ENCODE measurements at regions not wholly inside any gene's neighbourhood (a gene's known extent, or its start where the extent isn't known, plus 50 kb on each side); places are given as distances from the start of the nearest gene placed in this dataset.

- WGBS (ENCODE audit: insufficient coverage): 22% methylated on average over 1 of the region's 1 CpG
- H3K9me3 ChIP-seq (ENCODE audit: control insufficient read depth, insufficient read depth, low read length): no peaks in the 10 kb centered on the region
- no peaks in the 10 kb centered on the region for H3K27me3 ChIP-seq (ENCODE audit: control insufficient read depth, insufficient read depth, low read length)
- no peak overlapping the region for H3K4me3 ChIP-seq (ENCODE audit: low read depth, low read length)
- H3K36me3 ChIP-seq (ENCODE audit: control insufficient read depth, insufficient read depth, low read length): no peaks in the 10 kb centered on the region
- H3K27ac ChIP-seq (ENCODE audit: low read depth, low read length): no peak overlapping the region
- no peaks in the 10 kb centered on the region for H3K4me1 ChIP-seq (ENCODE audit: control insufficient read depth, insufficient read depth, low read length)
- no peak for DNase-seq (ENCODE audit: low read depth in 4 of 6, low spot score in 6 of 6)
These were observed 331.0 kb downstream of the STIM2 start for GRCh38 chr4:27191592-27191991.

GRCh38 chr4:27194599-27195176, 334.0 kb downstream of the STIM2 start:
- no peaks in the 10 kb centered on the region for H3K9me3 ChIP-seq (ENCODE audit: control insufficient read depth, insufficient read depth, low read length)
- no peaks in the 10 kb centered on the region for H3K36me3 ChIP-seq (ENCODE audit: control insufficient read depth, insufficient read depth, low read length)
- DNase-seq (ENCODE audit: low read depth in 4 of 6, low spot score in 6 of 6): no peak
- no peaks in the 10 kb centered on the region for H3K27me3 ChIP-seq (ENCODE audit: control insufficient read depth, insufficient read depth, low read length)
- H3K4me1 ChIP-seq (ENCODE audit: control insufficient read depth, insufficient read depth, low read length): no peaks in the 10 kb centered on the region
- no peak overlapping the region for H3K27ac ChIP-seq (ENCODE audit: low read depth, low read length)
- WGBS (ENCODE audit: insufficient coverage): 70% methylated on average over 1 of the region's 2 CpGs
- no peak overlapping the region for H3K4me3 ChIP-seq (ENCODE audit: low read depth, low read length)

- WGBS (ENCODE audit: insufficient coverage): no CpG with 5 or more reads among the region's 2 CpGs
- H3K27ac ChIP-seq (ENCODE audit: low read depth, low read length): no peak overlapping the region
- H3K9me3 ChIP-seq (ENCODE audit: control insufficient read depth, insufficient read depth, low read length): no peaks in the 10 kb centered on the region
- H3K27me3 ChIP-seq (ENCODE audit: control insufficient read depth, insufficient read depth, low read length): no peaks in the 10 kb centered on the region
- H3K4me1 ChIP-seq (ENCODE audit: control insufficient read depth, insufficient read depth, low read length): no peaks in the 10 kb centered on the region
- H3K4me3 ChIP-seq (ENCODE audit: low read depth, low read length): no peak overlapping the region
- no peaks in the 10 kb centered on the region for H3K36me3 ChIP-seq (ENCODE audit: control insufficient read depth, insufficient read depth, low read length)
- DNase-seq (ENCODE audit: low read depth in 4 of 6, low spot score in 6 of 6): no peak
These were observed 337.6 kb downstream of the STIM2 start for GRCh38 chr4:27198246-27198645.

GRCh38 chr4:27198971-27199370, 338.3 kb downstream of the STIM2 start:
- 83% methylated on average over 2 of the region's 2 CpGs for WGBS (ENCODE audit: insufficient coverage)
- Histone ChIP-seq H3K27ac (ENCODE audit: low read depth, low read length) (no peak overlapping the region), H3K27me3 (ENCODE audit: control insufficient read depth, insufficient read depth, low read length) (no peaks in the 10 kb centered on the region), H3K4me3 (ENCODE audit: low read depth, low read length) (no peak overlapping the region), H3K4me1 (ENCODE audit: control insufficient read depth, insufficient read depth, low read length) (no peaks in the 10 kb centered on the region), H3K9me3 (ENCODE audit: control insufficient read depth, insufficient read depth, low read length) (no peaks in the 10 kb centered on the region), H3K36me3 (ENCODE audit: control insufficient read depth, insufficient read depth, low read length) (no peaks in the 10 kb centered on the region)
- no peak for DNase-seq (ENCODE audit: low read depth in 4 of 6, low spot score in 6 of 6)

- Histone ChIP-seq H3K9me3 (ENCODE audit: control insufficient read depth, insufficient read depth, low read length) (no peaks in the 10 kb centered on the region), H3K27ac (ENCODE audit: low read depth, low read length) (no peak overlapping the region), H3K4me3 (ENCODE audit: low read depth, low read length) (no peak overlapping the region), H3K27me3 (ENCODE audit: control insufficient read depth, insufficient read depth, low read length) (no peaks in the 10 kb centered on the region), H3K4me1 (ENCODE audit: control insufficient read depth, insufficient read depth, low read length) (no peaks in the 10 kb centered on the region), H3K36me3 (ENCODE audit: control insufficient read depth, insufficient read depth, low read length) (no peaks in the 10 kb centered on the region)
- DNase-seq (ENCODE audit: low read depth in 4 of 6, low spot score in 6 of 6): no peak
These were observed 345.4 kb downstream of the STIM2 start for GRCh38 chr4:27206009-27206408.

- WGBS (ENCODE audit: insufficient coverage): 76% methylated on average over 2 of the region's 4 CpGs
- DNase-seq (ENCODE audit: low read depth in 4 of 6, low spot score in 6 of 6): peak in 1 of 6 donors; percentile 17
These were observed 350.3 kb downstream of the STIM2 start for GRCh38 chr4:27210956-27211355.

GRCh38 chr4:27214010-27214409, 353.4 kb downstream of the STIM2 start:
- Histone ChIP-seq H3K4me1 (ENCODE audit: control insufficient read depth, insufficient read depth, low read length) (no peaks in the 10 kb centered on the region), H3K36me3 (ENCODE audit: control insufficient read depth, insufficient read depth, low read length) (no peaks in the 10 kb centered on the region), H3K27ac (ENCODE audit: low read depth, low read length) (no peak overlapping the region), H3K9me3 (ENCODE audit: control insufficient read depth, insufficient read depth, low read length) (no peaks in the 10 kb centered on the region), H3K4me3 (ENCODE audit: low read depth, low read length) (no peak overlapping the region), H3K27me3 (ENCODE audit: control insufficient read depth, insufficient read depth, low read length) (no peaks in the 10 kb centered on the region)
- DNase-seq (ENCODE audit: low read depth in 4 of 6, low spot score in 6 of 6): no peak
- no CpG with 5 or more reads among the region's 3 CpGs for WGBS (ENCODE audit: insufficient coverage)

More at GRCh38 chr4:27210956-27211355, 350.3 kb downstream of the STIM2 start:
- Histone ChIP-seq H3K4me1 (ENCODE audit: control insufficient read depth, insufficient read depth, low read length) (no peaks in the 10 kb centered on the region), H3K9me3 (ENCODE audit: control insufficient read depth, insufficient read depth, low read length) (no peaks in the 10 kb centered on the region), H3K27me3 (ENCODE audit: control insufficient read depth, insufficient read depth, low read length) (no peaks in the 10 kb centered on the region), H3K36me3 (ENCODE audit: control insufficient read depth, insufficient read depth, low read length) (no peaks in the 10 kb centered on the region), H3K4me3 (ENCODE audit: low read depth, low read length) (no peak overlapping the region), H3K27ac (ENCODE audit: low read depth, low read length) (no peak overlapping the region)

GRCh38 chr4:27215220-27215826, 354.7 kb downstream of the STIM2 start:
- no peak overlapping the region for H3K27ac ChIP-seq (ENCODE audit: low read depth, low read length)
- H3K4me1 ChIP-seq (ENCODE audit: control insufficient read depth, insufficient read depth, low read length): no peaks in the 10 kb centered on the region
- H3K27me3 ChIP-seq (ENCODE audit: control insufficient read depth, insufficient read depth, low read length): no peaks in the 10 kb centered on the region
- no peaks in the 10 kb centered on the region for H3K36me3 ChIP-seq (ENCODE audit: control insufficient read depth, insufficient read depth, low read length)
- WGBS (ENCODE audit: insufficient coverage): 64% methylated on average over 4 of the region's 4 CpGs
- H3K4me3 ChIP-seq (ENCODE audit: low read depth, low read length): no peak overlapping the region
- no peaks in the 10 kb centered on the region for H3K9me3 ChIP-seq (ENCODE audit: control insufficient read depth, insufficient read depth, low read length)
- DNase-seq (ENCODE audit: low read depth in 4 of 6, low spot score in 6 of 6): no peak

GRCh38 chr4:27217261-27217769, 356.7 kb downstream of the STIM2 start:
- Histone ChIP-seq H3K9me3 (ENCODE audit: control insufficient read depth, insufficient read depth, low read length) (no peaks in the 10 kb centered on the region), H3K4me1 (ENCODE audit: control insufficient read depth, insufficient read depth, low read length) (no peaks in the 10 kb centered on the region), H3K36me3 (ENCODE audit: control insufficient read depth, insufficient read depth, low read length) (no peaks in the 10 kb centered on the region), H3K27ac (ENCODE audit: low read depth, low read length) (no peak overlapping the region), H3K27me3 (ENCODE audit: control insufficient read depth, insufficient read depth, low read length) (no peaks in the 10 kb centered on the region), H3K4me3 (ENCODE audit: low read depth, low read length) (no peak overlapping the region)
- DNase-seq (ENCODE audit: low read depth in 4 of 6, low spot score in 6 of 6): no peak
- no CpG with 5 or more reads among the region's 2 CpGs for WGBS (ENCODE audit: insufficient coverage)

GRCh38 chr4:27218013-27218412, 357.4 kb downstream of the STIM2 start:
- Histone ChIP-seq H3K27me3 (ENCODE audit: control insufficient read depth, insufficient read depth, low read length) (no peaks in the 10 kb centered on the region), H3K4me3 (ENCODE audit: low read depth, low read length) (no peak overlapping the region), H3K36me3 (ENCODE audit: control insufficient read depth, insufficient read depth, low read length) (no peaks in the 10 kb centered on the region), H3K9me3 (ENCODE audit: control insufficient read depth, insufficient read depth, low read length) (no peaks in the 10 kb centered on the region), H3K4me1 (ENCODE audit: control insufficient read depth, insufficient read depth, low read length) (no peaks in the 10 kb centered on the region), H3K27ac (ENCODE audit: low read depth, low read length) (no peak overlapping the region)
- WGBS (ENCODE audit: insufficient coverage): 89% methylated on average over 1 of the region's 2 CpGs
- no peak for DNase-seq (ENCODE audit: low read depth in 4 of 6, low spot score in 6 of 6)

All from spinal cord (tissue), 9 donors.